PC-3 (cell line): ENCODE measurements at regions not wholly inside any gene's neighbourhood (a gene's known extent, or its start where the extent isn't known, plus 50 kb on each side); places are given as distances from the start of the nearest gene placed in this dataset.

Experiments
- ATAC-seq: fragments of 200-7000 bp; cut with Tn5 transposase; 2 replicates; pipeline ENCODE4 v1.9.1; 2020; ENCODE audit warnings: mild to moderate bottlenecking, moderate library complexity
- BruUV-seq: library from RNA; stranded (reverse); fragments of 400-500 nt; replicated peaks from 2 replicates; lab custom pipeline; 2021; lab: Mats Ljungman, UMichigan
- CTCF ChIA-PET: fragments of 300-600 bp; sonication (Branson Sonifier 250); formaldehyde crosslinking; loops from one replicate; lab custom pipeline; 2022; ENCODE audit warnings: antibody characterized with exemption; lab: Charles Lee
- POLR2A ChIA-PET: fragments of 300-600 bp; sonication (Branson Sonifier 250); formaldehyde crosslinking; loops from one replicate; lab custom pipeline; 2022; ENCODE audit warnings: antibody characterized with exemption; ENCODE audit not compliant: unreplicated experiment; lab: Charles Lee
- DNase-seq: peaks from one replicate; pipeline ENCODE4 v3.0.0-alpha.2; 2015
- H2AFZ ChIP-seq: fragments of 300-600 bp; sonication (generic); 2 replicates; pipeline ENCODE4 v1.6.0; 2016; ENCODE audit warnings: antibody characterized with exemption, low read length
- H3F3A ChIP-seq: fragments of 300-600 bp; sonication (generic); one replicate; pipeline ENCODE4 v1.6.0; 2017; ENCODE audit warnings: antibody characterized with exemption, low read length, control low read depth, mild to moderate bottlenecking; ENCODE audit not compliant: unreplicated experiment
- H3K27ac ChIP-seq: fragments of 300-600 bp; sonication (generic); 2 replicates; pipeline ENCODE4 v1.5.1; 2016; ENCODE audit warnings: mild to moderate bottlenecking, low read length
- H3K27me3 ChIP-seq: fragments of 300-600 bp; sonication (generic); 2 replicates; pipeline ENCODE4 v1.6.1; 2016; ENCODE audit warnings: low read length, mixed read lengths
- H3K36me3 ChIP-seq: fragments of 300-600 bp; sonication (generic); 2 replicates; pipeline ENCODE4 v1.6.1; 2016; ENCODE audit warnings: low read depth, mixed run types, low read length, mixed read lengths
- H3K4me1 ChIP-seq: fragments of 300-600 bp; sonication (generic); 2 replicates; pipeline ENCODE4 v1.5.1; 2016; ENCODE audit warnings: low read length; ENCODE audit not compliant: insufficient read depth
- H3K4me2 ChIP-seq: fragments of 300-600 bp; sonication (generic); 2 replicates; pipeline ENCODE4 v1.6.0; 2016; ENCODE audit warnings: low read length
- H3K4me3 ChIP-seq: fragments of 300-600 bp; sonication (generic); 2 replicates; pipeline ENCODE4 v1.5.1; 2016; ENCODE audit warnings: mild to moderate bottlenecking, low read length, mixed read lengths
- H3K79me2 ChIP-seq: fragments of 300-600 bp; sonication (generic); 2 replicates; pipeline ENCODE4 v1.6.1; 2017; ENCODE audit warnings: low read length, mixed read lengths
- H3K9ac ChIP-seq: fragments of 300-600 bp; sonication (generic); 2 replicates; pipeline ENCODE4 v1.6.0; 2016; ENCODE audit warnings: mild to moderate bottlenecking, low read length
- H3K9me2 ChIP-seq: fragments of 300-600 bp; sonication (generic); replicated peaks from 2 replicates; pipeline ENCODE4 v1.6.1; 2016; ENCODE audit warnings: mixed run types, low read length, mixed read lengths
- H3K9me3 ChIP-seq: fragments of 300-600 bp; sonication (generic); 2 replicates; pipeline ENCODE4 v1.6.1; 2016; ENCODE audit warnings: low read length, mixed read lengths
- H4K20me1 ChIP-seq: fragments of 300-600 bp; sonication (generic); 2 replicates; pipeline ENCODE4 v1.6.1; 2016; ENCODE audit warnings: low read length, mixed read lengths
- EZH2 ChIP-seq: fragments of 300-600 bp; sonication (generic); IDR thresholded peaks from one replicate; pipeline ENCODE4 v1.6.1; 2017; ENCODE audit warnings: antibody characterized with exemption, mild to moderate bottlenecking, low read length; ENCODE audit not compliant: unreplicated experiment
- EZH2phosphoT487 ChIP-seq: fragments of 300-600 bp; sonication (generic); IDR thresholded peaks from 2 replicates; pipeline ENCODE4 v1.6.1; 2018; ENCODE audit warnings: mild to moderate bottlenecking, antibody characterized with exemption, low read length, borderline replicate concordance
- intact Hi-C: fragments of 100-400 bp; cut with micrococcal nuclease; formaldehyde crosslinking; loops from 2 replicates; pipeline ENCODE4 v1.9.0; 2023
- TF ChIP-seq, protein P1 (sequence below): fragments of 300-600 bp; sonication (generic); conservative IDR thresholded peaks from 2 replicates; pipeline ENCODE4 v1.5.1; 2017; ENCODE audit warnings: antibody characterized with exemption, low read depth, mild to moderate bottlenecking, low read length

DNA sequence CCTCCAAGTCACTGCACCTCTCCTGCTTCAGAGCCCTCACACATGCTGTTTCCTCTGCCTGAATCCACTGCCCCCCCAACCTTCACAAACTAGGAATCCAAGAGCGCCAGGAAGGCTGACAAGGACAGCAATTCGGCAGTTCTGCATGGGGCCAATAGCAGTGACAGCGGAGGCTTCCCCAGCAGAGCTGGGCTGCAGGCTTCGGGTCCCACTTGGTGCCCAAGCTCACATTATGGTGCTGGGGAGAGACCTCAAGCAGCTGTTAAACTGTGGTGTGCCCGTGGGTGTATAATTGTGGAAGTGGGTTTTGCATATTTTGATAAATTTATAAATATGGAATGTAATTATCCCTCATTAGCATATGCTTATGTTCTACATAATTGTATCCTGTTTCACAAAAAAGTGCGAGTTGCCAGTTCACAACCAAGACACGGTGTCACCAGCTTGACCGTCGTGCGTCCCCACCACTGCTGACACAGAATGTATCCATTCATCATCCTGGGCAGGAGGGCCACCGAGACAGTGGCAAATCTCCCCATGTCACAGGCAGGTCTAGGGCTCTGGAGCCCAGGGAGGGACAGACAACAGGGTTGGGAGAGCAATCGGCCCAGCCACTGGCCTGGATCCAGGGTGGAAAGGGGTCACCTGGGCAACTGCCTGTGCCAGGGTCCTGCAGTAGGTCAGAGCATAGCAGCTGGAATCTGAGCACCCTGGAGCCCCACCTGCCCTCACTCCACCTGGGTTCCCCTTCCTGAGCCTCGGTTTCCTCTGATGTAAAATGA is 81.6 kb downstream of the MATN1 start:
- H3K9me3 ChIP-seq, result no peaks in the 10 kb centered on the region
- DNase-seq (no peak), ATAC-seq (no peak)
- TF ChIP-seq EZH2phosphoT487 (no peak), EZH2 (no peak)
- TF ChIP-seq, protein P1, sequence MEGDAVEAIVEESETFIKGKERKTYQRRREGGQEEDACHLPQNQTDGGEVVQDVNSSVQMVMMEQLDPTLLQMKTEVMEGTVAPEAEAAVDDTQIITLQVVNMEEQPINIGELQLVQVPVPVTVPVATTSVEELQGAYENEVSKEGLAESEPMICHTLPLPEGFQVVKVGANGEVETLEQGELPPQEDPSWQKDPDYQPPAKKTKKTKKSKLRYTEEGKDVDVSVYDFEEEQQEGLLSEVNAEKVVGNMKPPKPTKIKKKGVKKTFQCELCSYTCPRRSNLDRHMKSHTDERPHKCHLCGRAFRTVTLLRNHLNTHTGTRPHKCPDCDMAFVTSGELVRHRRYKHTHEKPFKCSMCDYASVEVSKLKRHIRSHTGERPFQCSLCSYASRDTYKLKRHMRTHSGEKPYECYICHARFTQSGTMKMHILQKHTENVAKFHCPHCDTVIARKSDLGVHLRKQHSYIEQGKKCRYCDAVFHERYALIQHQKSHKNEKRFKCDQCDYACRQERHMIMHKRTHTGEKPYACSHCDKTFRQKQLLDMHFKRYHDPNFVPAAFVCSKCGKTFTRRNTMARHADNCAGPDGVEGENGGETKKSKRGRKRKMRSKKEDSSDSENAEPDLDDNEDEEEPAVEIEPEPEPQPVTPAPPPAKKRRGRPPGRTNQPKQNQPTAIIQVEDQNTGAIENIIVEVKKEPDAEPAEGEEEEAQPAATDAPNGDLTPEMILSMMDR, result no peak
- no peaks in the 10 kb centered on the region for H3K9me2 ChIP-seq
- H3K4me1 ChIP-seq, result no peaks in the 10 kb centered on the region; the same call in 1 of the 2 replicates
- H3F3A ChIP-seq, result no peaks in the 10 kb centered on the region
- no peaks in the 10 kb centered on the region for H3K79me2 ChIP-seq
- no peak overlapping the region for H3K4me3 ChIP-seq
- no peak overlapping the region for H3K9ac ChIP-seq
- ChIA-PET POLR2A (no interaction called here), CTCF (no interaction called here)
- no peak overlapping the region for H3K4me2 ChIP-seq
- BruUV-seq, result no TSS peak
- intact Hi-C loops, result no loop called here
- H3K27ac ChIP-seq, result no peak overlapping the region
- no peaks in the 10 kb centered on the region for H4K20me1 ChIP-seq
- H3K27me3 ChIP-seq, result peaks cover 70% of the 10 kb centered on the region
- no peaks in the 10 kb centered on the region for H3K36me3 ChIP-seq
- no peak overlapping the region for H2AFZ ChIP-seq

- no peak overlapping the region for H3K27ac ChIP-seq
- intact Hi-C loops, result no loop called here
- H3K36me3 ChIP-seq, result no peaks in the 10 kb centered on the region
- H4K20me1 ChIP-seq, result no peaks in the 10 kb centered on the region
- no peak overlapping the region for H3K9ac ChIP-seq
- BruUV-seq, result no TSS peak
- H3K4me1 ChIP-seq, result no peaks in the 10 kb centered on the region
- H3K27me3 ChIP-seq, result peaks cover 70% of the 10 kb centered on the region
- no peak overlapping the region for H3K4me2 ChIP-seq
- POLR2A ChIA-PET, result no interaction called here
- no peaks in the 10 kb centered on the region for H3K9me3 ChIP-seq
- ATAC-seq, result no peak
- no peak for DNase-seq
- no peaks in the 10 kb centered on the region for H3K79me2 ChIP-seq
- H2AFZ ChIP-seq, result no peak overlapping the region
- CTCF ChIA-PET, result no interaction called here
- no peaks in the 10 kb centered on the region for H3K9me2 ChIP-seq
- no peaks in the 10 kb centered on the region for H3F3A ChIP-seq
- TF ChIP-seq, protein P1, result no peak
- no peak for TF ChIP-seq EZH2
- no peak for TF ChIP-seq EZH2phosphoT487
- no peak overlapping the region for H3K4me3 ChIP-seq
Measured at GRCh38 chr1:30639881-30640452, 83.4 kb downstream of the MATN1 start.

DNA sequence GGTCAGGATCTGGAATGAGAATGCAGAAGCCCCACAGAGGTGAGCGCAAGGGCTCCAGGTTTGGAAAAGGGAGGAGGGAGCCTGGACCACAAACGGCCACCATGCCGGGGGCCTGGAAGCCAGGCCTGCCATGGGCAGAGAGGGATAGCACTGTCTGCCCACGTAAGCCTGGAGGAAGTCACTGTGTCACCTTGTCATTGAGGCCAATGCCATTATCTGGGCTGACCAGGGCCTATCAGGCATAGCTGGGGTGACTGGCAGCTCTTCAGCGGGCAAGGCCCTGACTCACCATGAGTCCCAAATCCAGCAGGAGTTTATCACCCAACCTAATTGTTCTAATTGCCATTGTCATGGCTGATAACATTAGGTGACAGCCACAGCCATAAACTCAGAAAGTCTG is 84.6 kb downstream of the MATN1 start:
- Histone ChIP-seq H3K27me3 (peaks cover 67% of the 10 kb centered on the region), H3K27ac (no peak overlapping the region), H3K9ac (no peak overlapping the region), H3K9me2 (no peaks in the 10 kb centered on the region), H3K79me2 (no peaks in the 10 kb centered on the region), H3K9me3 (no peaks in the 10 kb centered on the region), H3K4me3 (no peak overlapping the region), H3K4me2 (no peak overlapping the region), H4K20me1 (no peaks in the 10 kb centered on the region), H3K4me1 (no peaks in the 10 kb centered on the region), H2AFZ (no peak overlapping the region), H3K36me3 (no peaks in the 10 kb centered on the region), H3F3A (no peaks in the 10 kb centered on the region)
- POLR2A ChIA-PET, result no interaction called here
- CTCF ChIA-PET, result no interaction called here
- no peak for ATAC-seq
- intact Hi-C loops, result no loop called here
- no peak for TF ChIP-seq EZH2
- BruUV-seq, result no TSS peak
- no peak for DNase-seq
